NOMO-1 treated with DMSO at 0.1 percent for 48 hours (cell line): ENCODE measurements at regions not wholly inside any gene's neighbourhood (a gene's known extent, or its start where the extent isn't known, plus 50 kb on each side); places are given as distances from the start of the nearest gene placed in this dataset.

Experiments
- DNase-seq: peaks from one replicate; lab custom pipeline; 2025; ENCODE audit not compliant: unreplicated experiment; lab: John Stamatoyannopoulos, UW

GRCh38 chr4:32192363-32192762 is 1472.2 kb downstream of the PCDH7 start:
- DNase-seq: no peak

- DNase-seq: no peak
Observed at GRCh38 chr4:32192991-32193390, 1472.8 kb downstream of the PCDH7 start.

- DNase-seq: no peak
Observed at GRCh38 chr4:32196950-32197688, 1477.0 kb downstream of the PCDH7 start.

- peak; percentile 26 for DNase-seq
Observed at GRCh38 chr4:32199639-32200038, 1479.5 kb downstream of the PCDH7 start.

GRCh38 chr4:32203340-32203739 is 1483.2 kb downstream of the PCDH7 start:
- no peak for DNase-seq

GRCh38 chr4:32206756-32207155 is 1486.6 kb downstream of the PCDH7 start:
- no peak for DNase-seq

GRCh38 chr4:32207456-32207855 is 1487.3 kb downstream of the PCDH7 start:
- DNase-seq: no peak

- no peak for DNase-seq
Observed at GRCh38 chr4:32215277-32215676, 1495.1 kb downstream of the PCDH7 start.

GRCh38 chr4:32216502-32216901 is 1496.3 kb downstream of the PCDH7 start:
- no peak for DNase-seq

GRCh38 chr4:32219306-32220075 is 1499.3 kb downstream of the PCDH7 start:
- DNase-seq: no peak

- no peak for DNase-seq
Observed at GRCh38 chr4:32226204-32226603, 1506.0 kb downstream of the PCDH7 start.

GRCh38 chr4:32226733-32227132 is 1506.6 kb downstream of the PCDH7 start:
- no peak for DNase-seq

GRCh38 chr4:32243926-32244325 is 1523.8 kb downstream of the PCDH7 start:
- DNase-seq: no peak

GRCh38 chr4:32249040-32249439 is 1528.9 kb downstream of the PCDH7 start:
- no peak for DNase-seq

GRCh38 chr4:32251126-32251525 is 1531.0 kb downstream of the PCDH7 start:
- DNase-seq: no peak

GRCh38 chr4:32251926-32252325 is 1531.8 kb downstream of the PCDH7 start:
- no peak for DNase-seq

GRCh38 chr4:32254216-32254615 is 1534.0 kb downstream of the PCDH7 start:
- DNase-seq: no peak

- no peak for DNase-seq
Observed at GRCh38 chr4:32258986-32259385, 1538.8 kb downstream of the PCDH7 start.

GRCh38 chr4:32261196-32261595 is 1541.0 kb downstream of the PCDH7 start:
- no peak for DNase-seq

- DNase-seq: no peak
Observed at GRCh38 chr4:32268863-32269262, 1548.7 kb downstream of the PCDH7 start.

- DNase-seq: no peak
Observed at GRCh38 chr4:32290102-32290501, 1569.9 kb downstream of the PCDH7 start.

GRCh38 chr4:32318926-32319325 is 1598.8 kb downstream of the PCDH7 start:
- no peak for DNase-seq
